Fibroblast of lung (primary cell): ENCODE measurements at regions not wholly inside any gene's neighbourhood (a gene's known extent, or its start where the extent isn't known, plus 50 kb on each side); places are given as distances from the start of the nearest gene placed in this dataset.

Source experiments
- DNase-seq, 2 donors: peaks; one replicate each; pipeline versions ENCODE4 v3.0.0 to v3.0.0-alpha.2; 2010; ENCODE audit warnings: low read depth in 2 of 2
- H2AFZ ChIP-seq: 2 replicates; pipeline ENCODE4 v1.5.1; 2012; ENCODE audit warnings: low read length, control low read depth, inconsistent platforms
- H3K27ac ChIP-seq: 2 replicates; pipeline ENCODE4 v1.5.1; 2011; ENCODE audit warnings: low read length, control low read depth; ENCODE audit not compliant: insufficient read depth
- H3K27me3 ChIP-seq: 2 replicates; pipeline ENCODE4 v1.5.1; 2011; ENCODE audit warnings: mild to moderate bottlenecking, low read length; ENCODE audit not compliant: control insufficient read depth, insufficient read depth
- H3K36me3 ChIP-seq: 2 replicates; pipeline ENCODE4 v1.5.1; 2011; ENCODE audit warnings: low read length; ENCODE audit not compliant: control insufficient read depth, insufficient read depth
- H3K4me1 ChIP-seq: 2 replicates; pipeline ENCODE4 v1.5.1; 2011; ENCODE audit warnings: low read length; ENCODE audit not compliant: control insufficient read depth, insufficient read depth; ENCODE audit errors: extremely low read depth
- H3K4me2 ChIP-seq: 2 replicates; pipeline ENCODE4 v1.5.1; 2011; ENCODE audit warnings: low read length, control low read depth; ENCODE audit not compliant: insufficient read depth; ENCODE audit errors: extremely low read depth
- H3K4me3 ChIP-seq, 4 experiments: fragments of 200-600 bp in 1 of 4; sonication (generic) in 1 of 4; replicated peaks in 1 of 4; 2 replicates each; pipeline ENCODE4 v1.5.1; 2011 to 2016; ENCODE audit warnings: low read length in 4 of 4, low read depth in 3 of 4, mild to moderate bottlenecking in 3 of 4, control low read depth in 2 of 4, inconsistent platforms in 1 of 4, mixed read lengths in 1 of 4; ENCODE audit not compliant: insufficient read depth in 1 of 4; ENCODE audit errors: control extremely low read depth in 1 of 4
- H3K79me2 ChIP-seq: 2 replicates; pipeline ENCODE4 v1.5.1; 2012; ENCODE audit warnings: mild to moderate bottlenecking, low read length, inconsistent platforms; ENCODE audit not compliant: control insufficient read depth, insufficient read depth
- H3K9ac ChIP-seq: 2 replicates; pipeline ENCODE4 v1.5.1; 2011; ENCODE audit warnings: mild to moderate bottlenecking, low read length, control low read depth; ENCODE audit not compliant: insufficient read depth
- H3K9me3 ChIP-seq: 2 replicates; pipeline ENCODE4 v1.5.1; 2012; ENCODE audit warnings: low read depth, low read length; ENCODE audit not compliant: control insufficient read depth, insufficient read depth
- H4K20me1 ChIP-seq: 2 replicates; pipeline ENCODE4 v1.5.1; 2011; ENCODE audit warnings: low read length; ENCODE audit not compliant: control insufficient read depth, insufficient read depth; ENCODE audit errors: extremely low read depth
- EZH2 ChIP-seq: IDR thresholded peaks from 2 replicates; pipeline ENCODE4 v1.5.1; 2012; ENCODE audit warnings: low read length, control low read depth, mild to moderate bottlenecking; ENCODE audit errors: missing control alignments
- TF ChIP-seq, protein P1 (sequence below), 2 donors: IDR thresholded peaks in 1 of 2; conservative IDR thresholded peaks in 1 of 2; 1 replicate in 1 of 2; 2 replicates in 1 of 2; pipeline ENCODE4 v1.5.1; 2011 to 2012; ENCODE audit warnings: low read length in 2 of 2, control low read depth in 1 of 2, inconsistent platforms in 1 of 2, low read depth in 1 of 2, mild to moderate bottlenecking in 1 of 2

GRCh38 chr10:46170789-46171188, 116.0 kb upstream of the ANTXRL start:
- Histone ChIP-seq H3K4me3 (no peak overlapping the region), H3K27me3 (no peaks in the 10 kb centered on the region)
- no peak for DNase-seq

GRCh38 chr10:46171661-46172060, 115.1 kb upstream of the ANTXRL start:
- Histone ChIP-seq H3K9me3 (no peaks in the 10 kb centered on the region), H3K4me2 (no peak overlapping the region), H3K9ac (no peak overlapping the region), H3K27me3 (no peaks in the 10 kb centered on the region), H3K4me3 (no peak overlapping the region), H4K20me1 (no peaks in the 10 kb centered on the region), H3K27ac (no peak overlapping the region), H3K4me1 (no peaks in the 10 kb centered on the region), H2AFZ (no peak overlapping the region), H3K36me3 (no peaks in the 10 kb centered on the region), H3K79me2 (no peaks in the 10 kb centered on the region)
- DNase-seq = no peak
- TF ChIP-seq EZH2 = no peak
- TF ChIP-seq, protein P1, sequence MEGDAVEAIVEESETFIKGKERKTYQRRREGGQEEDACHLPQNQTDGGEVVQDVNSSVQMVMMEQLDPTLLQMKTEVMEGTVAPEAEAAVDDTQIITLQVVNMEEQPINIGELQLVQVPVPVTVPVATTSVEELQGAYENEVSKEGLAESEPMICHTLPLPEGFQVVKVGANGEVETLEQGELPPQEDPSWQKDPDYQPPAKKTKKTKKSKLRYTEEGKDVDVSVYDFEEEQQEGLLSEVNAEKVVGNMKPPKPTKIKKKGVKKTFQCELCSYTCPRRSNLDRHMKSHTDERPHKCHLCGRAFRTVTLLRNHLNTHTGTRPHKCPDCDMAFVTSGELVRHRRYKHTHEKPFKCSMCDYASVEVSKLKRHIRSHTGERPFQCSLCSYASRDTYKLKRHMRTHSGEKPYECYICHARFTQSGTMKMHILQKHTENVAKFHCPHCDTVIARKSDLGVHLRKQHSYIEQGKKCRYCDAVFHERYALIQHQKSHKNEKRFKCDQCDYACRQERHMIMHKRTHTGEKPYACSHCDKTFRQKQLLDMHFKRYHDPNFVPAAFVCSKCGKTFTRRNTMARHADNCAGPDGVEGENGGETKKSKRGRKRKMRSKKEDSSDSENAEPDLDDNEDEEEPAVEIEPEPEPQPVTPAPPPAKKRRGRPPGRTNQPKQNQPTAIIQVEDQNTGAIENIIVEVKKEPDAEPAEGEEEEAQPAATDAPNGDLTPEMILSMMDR (conservative IDR thresholded peaks at IDR 0.05 in 1 of 2, IDR thresholded peaks at IDR 0.05 in 1 of 2; ENCODE audit: low read depth in 1 of 2, low read length in 2 of 2) = no peak

More at GRCh38 chr10:46170789-46171188, 116.0 kb upstream of the ANTXRL start:
- H3K4me1 ChIP-seq = no peaks in the 10 kb centered on the region
- no peak overlapping the region for H2AFZ ChIP-seq
- H4K20me1 ChIP-seq = no peaks in the 10 kb centered on the region
- no peak overlapping the region for H3K9ac ChIP-seq
- H3K79me2 ChIP-seq = no peaks in the 10 kb centered on the region
- TF ChIP-seq, protein P1 (conservative IDR thresholded peaks at IDR 0.05 in 1 of 2, IDR thresholded peaks at IDR 0.05 in 1 of 2; ENCODE audit: low read depth in 1 of 2, low read length in 2 of 2) = no peak
- TF ChIP-seq EZH2 = no peak
- no peaks in the 10 kb centered on the region for H3K9me3 ChIP-seq
- no peak overlapping the region for H3K27ac ChIP-seq
- no peaks in the 10 kb centered on the region for H3K36me3 ChIP-seq
- H3K4me2 ChIP-seq = no peak overlapping the region

DNA sequence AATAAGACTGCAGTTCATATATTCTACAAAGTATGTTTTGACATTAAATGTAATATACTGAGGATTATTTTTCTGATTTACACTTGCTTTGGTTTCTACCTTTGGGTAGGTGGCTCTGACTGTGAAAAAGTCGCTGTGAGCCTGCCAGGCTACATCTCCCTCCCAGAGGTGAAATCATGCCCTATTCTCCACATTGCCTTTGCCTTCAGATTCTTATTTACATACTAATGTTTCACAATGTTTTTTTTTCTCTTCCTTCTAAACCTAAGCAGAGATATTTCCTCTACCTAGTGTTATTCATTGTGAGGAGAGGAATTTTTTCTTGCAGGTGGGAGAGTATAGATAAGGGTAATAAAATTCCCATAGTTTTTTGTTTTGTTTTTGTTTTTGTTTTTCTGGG, 111.5 kb upstream of the ANTXRL start:
- no peak overlapping the region for H3K27ac ChIP-seq
- TF ChIP-seq, protein P1 (conservative IDR thresholded peaks at IDR 0.05 in 1 of 2, IDR thresholded peaks at IDR 0.05 in 1 of 2; ENCODE audit: low read depth in 1 of 2, low read length in 2 of 2) = no peak
- no peak for TF ChIP-seq EZH2
- no peaks in the 10 kb centered on the region for H4K20me1 ChIP-seq
- H3K36me3 ChIP-seq = no peaks in the 10 kb centered on the region
- H3K27me3 ChIP-seq = no peaks in the 10 kb centered on the region
- H3K4me3 ChIP-seq = no peak overlapping the region
- H2AFZ ChIP-seq = no peak overlapping the region
- no peak overlapping the region for H3K4me2 ChIP-seq
- no peaks in the 10 kb centered on the region for H3K79me2 ChIP-seq
- no peak for DNase-seq
- no peak overlapping the region for H3K9ac ChIP-seq
- H3K4me1 ChIP-seq = no peaks in the 10 kb centered on the region
- no peaks in the 10 kb centered on the region for H3K9me3 ChIP-seq
